Esophagus muscularis mucosa (tissue), 3 donors: ENCODE measurements at regions not wholly inside any gene's neighbourhood (a gene's known extent, or its start where the extent isn't known, plus 50 kb on each side); places are given as distances from the start of the nearest gene placed in this dataset.

Experiments used
- CTCF ChIP-seq, 3 experiments: fragments of 200-600 bp in 2 of 3; fragments of 450-650 bp in 1 of 3; sonication (generic) in 2 of 3; IDR thresholded peaks; one replicate each; pipeline ENCODE4 v1.5.1; 2017 to 2019; ENCODE audit warnings: antibody characterized with exemption in 3 of 3, mild to moderate bottlenecking in 2 of 3, moderate library complexity in 1 of 3
- POLR2A ChIP-seq: fragments of 450-650 bp; IDR thresholded peaks from one replicate; pipeline ENCODE4 v1.6.1; 2017; ENCODE audit warnings: antibody characterized with exemption, moderate library complexity, mild to moderate bottlenecking, low read depth

DNA sequence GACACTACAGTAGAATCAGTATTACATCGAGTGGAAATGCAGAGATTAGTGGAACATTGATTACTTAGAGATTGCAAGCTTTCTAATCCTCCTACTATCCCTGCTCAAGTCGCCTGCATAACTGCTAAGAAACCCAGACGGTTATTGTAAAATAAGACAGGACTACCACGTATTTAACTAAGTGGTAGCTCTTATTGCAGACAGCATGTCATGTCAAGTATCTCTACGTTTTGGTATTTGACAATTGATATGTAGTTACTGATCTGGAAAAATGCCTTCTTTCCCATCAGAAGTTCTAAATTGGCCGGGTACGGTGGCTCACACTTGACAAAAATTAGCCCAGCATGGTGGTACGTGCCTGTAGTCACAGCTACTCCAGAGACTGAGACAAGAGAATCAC is 404.1 kb downstream of the CBLN2 start:
- TF ChIP-seq CTCF (IDR thresholded peaks at IDR 0.05): no peak
- TF ChIP-seq POLR2A: no peak
